GM12891 (cell line): ENCODE measurements at regions not wholly inside any gene's neighbourhood (a gene's known extent, or its start where the extent isn't known, plus 50 kb on each side); places are given as distances from the start of the nearest gene placed in this dataset.

Experiments
- POLR2A ChIP-seq: IDR thresholded peaks from 2 replicates; pipeline ENCODE4 v1.6.1; 2011; ENCODE audit warnings: low read depth, low read length, control low read depth
- POLR2AphosphoS5 ChIP-seq: IDR thresholded peaks from 2 replicates; pipeline ENCODE4 v1.6.1; 2011; ENCODE audit warnings: low read depth, low read length, control low read depth
- TAF1 ChIP-seq: IDR thresholded peaks from 2 replicates; pipeline ENCODE4 v1.6.1; 2011; ENCODE audit warnings: low read depth, low read length, control low read depth

DNA sequence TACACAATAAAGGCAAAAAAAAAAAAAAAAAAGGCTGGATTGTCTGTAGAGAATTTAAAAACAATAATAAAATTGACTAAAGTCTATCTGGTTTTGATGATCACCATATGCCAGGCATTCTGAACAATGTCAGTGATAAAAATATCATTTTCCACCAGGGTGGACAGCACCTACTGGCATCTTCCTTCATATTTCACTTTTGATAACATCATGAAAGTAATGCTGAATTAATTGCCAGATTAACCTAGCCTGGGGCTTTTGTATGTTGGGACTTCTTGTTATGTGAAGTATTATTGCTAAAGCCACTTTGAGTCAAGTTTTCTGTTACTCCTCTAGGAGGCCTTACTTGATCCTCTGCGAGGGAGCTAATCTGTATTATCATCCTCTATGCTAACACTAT is 73.8 kb upstream of the FAM98A start:
- TF ChIP-seq TAF1 = no peak
- TF ChIP-seq POLR2A = no peak
- no peak for TF ChIP-seq POLR2AphosphoS5
